ENCODE measurements at regions not wholly inside any gene's neighbourhood (a gene's known extent, or its start where the extent isn't known, plus 50 kb on each side); places are given as distances from the start of the nearest gene placed in this dataset.

DNA sequence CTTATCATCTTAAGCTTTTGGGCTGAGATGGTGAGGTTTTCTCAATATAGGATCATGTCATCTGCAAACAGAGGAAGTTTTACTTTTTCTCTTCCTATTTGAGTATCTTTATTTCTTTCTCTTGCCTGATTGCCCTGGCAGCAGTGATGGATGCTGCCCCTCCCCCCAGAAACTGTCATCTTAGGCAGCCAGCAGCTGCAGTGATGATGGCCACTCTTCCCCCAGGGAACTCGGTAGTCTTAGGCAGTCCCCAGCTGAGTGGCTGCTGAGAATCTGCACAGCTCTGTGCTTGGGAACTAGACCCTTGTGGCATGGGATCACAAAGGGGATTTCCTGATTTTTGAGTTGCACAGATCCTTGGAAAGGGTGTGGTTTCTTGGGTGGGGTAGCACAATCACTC, 791.1 kb upstream of the ALCAM start:
- H4K91ac ChIP-seq (ENCODE audit: insufficient read length, low read depth, low read length) = no peak overlapping the region
- H3K27ac ChIP-seq (ENCODE audit: insufficient read length, low read depth, low read length) = no peak overlapping the region
- Mint-ChIP-seq H3K4me3 (no peak overlapping the region), H3K36me3 (ENCODE audit: insufficient read depth in 1 of 3, low read depth in 3 of 3) (peaks cover 43 to 58% (median 49%) of the 10 kb centered on the region in 3 experiments), H3K27me3 (ENCODE audit: low read depth) (no peaks in the 10 kb centered on the region; the same call in 1 of the 2 replicates), H3K4me1 (no peaks in the 10 kb centered on the region), H3K9me3 (peaks cover 58 to 64% of the 10 kb centered on the region in 2 experiments), H3K27ac (no peak overlapping the region)
- no peak overlapping the region for H4K8ac ChIP-seq (replicated peaks; ENCODE audit: insufficient read length, low read depth, low read length)
- no peak overlapping the region for H3K18ac ChIP-seq (ENCODE audit: insufficient read length, low read depth, low read length)
- H3K14ac ChIP-seq (ENCODE audit: insufficient read depth, low read length) = no peak overlapping the region
- no peaks in the 10 kb centered on the region for H3K4me1 ChIP-seq (ENCODE audit: insufficient read depth, low read length)
- no peak overlapping the region for H3K4ac ChIP-seq (ENCODE audit: low read depth, low read length)
- H3K79me2 ChIP-seq (ENCODE audit: insufficient read depth, low read length) = no peaks in the 10 kb centered on the region
- TF ChIP-seq, protein P1, sequence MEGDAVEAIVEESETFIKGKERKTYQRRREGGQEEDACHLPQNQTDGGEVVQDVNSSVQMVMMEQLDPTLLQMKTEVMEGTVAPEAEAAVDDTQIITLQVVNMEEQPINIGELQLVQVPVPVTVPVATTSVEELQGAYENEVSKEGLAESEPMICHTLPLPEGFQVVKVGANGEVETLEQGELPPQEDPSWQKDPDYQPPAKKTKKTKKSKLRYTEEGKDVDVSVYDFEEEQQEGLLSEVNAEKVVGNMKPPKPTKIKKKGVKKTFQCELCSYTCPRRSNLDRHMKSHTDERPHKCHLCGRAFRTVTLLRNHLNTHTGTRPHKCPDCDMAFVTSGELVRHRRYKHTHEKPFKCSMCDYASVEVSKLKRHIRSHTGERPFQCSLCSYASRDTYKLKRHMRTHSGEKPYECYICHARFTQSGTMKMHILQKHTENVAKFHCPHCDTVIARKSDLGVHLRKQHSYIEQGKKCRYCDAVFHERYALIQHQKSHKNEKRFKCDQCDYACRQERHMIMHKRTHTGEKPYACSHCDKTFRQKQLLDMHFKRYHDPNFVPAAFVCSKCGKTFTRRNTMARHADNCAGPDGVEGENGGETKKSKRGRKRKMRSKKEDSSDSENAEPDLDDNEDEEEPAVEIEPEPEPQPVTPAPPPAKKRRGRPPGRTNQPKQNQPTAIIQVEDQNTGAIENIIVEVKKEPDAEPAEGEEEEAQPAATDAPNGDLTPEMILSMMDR (conservative IDR thresholded peaks at IDR 0.05) = no peak
- H2BK20ac ChIP-seq (ENCODE audit: low read depth, low read length, poor library complexity, severe bottlenecking) = no peak overlapping the region
- H2BK12ac ChIP-seq (ENCODE audit: insufficient read length, low read depth, low read length) = no peak overlapping the region
- no peak overlapping the region for H4K5ac ChIP-seq (ENCODE audit: insufficient read length, low read depth, low read length)
- no peak overlapping the region for H3K9ac ChIP-seq (ENCODE audit: extremely low read depth, insufficient read length, low read length)
- no peak for DNase-seq
- H2BK15ac ChIP-seq (ENCODE audit: low read depth, low read length) = no peak overlapping the region
- no peak overlapping the region for H3T11ph ChIP-seq (ENCODE audit: low read length)
- H3K79me1 ChIP-seq (ENCODE audit: insufficient read depth, low read depth, low read length, poor library complexity, severe bottlenecking) = no peaks in the 10 kb centered on the region
- H2BK5ac ChIP-seq (ENCODE audit: insufficient read length, low read length) = no peak overlapping the region
- no CpG with 5 or more reads among the region's 1 CpG for WGBS (ENCODE audit: extremely low coverage, insufficient read length, low lambda C conversion rate)
- H3K27me3 ChIP-seq (ENCODE audit: insufficient read depth, low read length) = no peaks in the 10 kb centered on the region
- H2AK5ac ChIP-seq (ENCODE audit: insufficient read length, low read length) = no peak overlapping the region
- H3K23ac ChIP-seq (ENCODE audit: insufficient read length, low read depth, low read length) = no peak overlapping the region
- H3K56ac ChIP-seq (ENCODE audit: insufficient read length, low read depth, low read length) = no peak overlapping the region
- peaks cover 25% of the 10 kb centered on the region for H3K9me3 ChIP-seq (ENCODE audit: control insufficient read depth, low read depth, low read length)
- no peak overlapping the region for H2AFZ ChIP-seq (ENCODE audit: low read length)
- no peaks in the 10 kb centered on the region for H4K20me1 ChIP-seq (ENCODE audit: control insufficient read depth, insufficient read depth, insufficient read length)
- no peak overlapping the region for H3K4me2 ChIP-seq (ENCODE audit: insufficient read depth, insufficient read length, low read length)
- H3K23me2 ChIP-seq (ENCODE audit: insufficient read length, low read depth, low read length, poor library complexity, severe bottlenecking) = no peaks in the 10 kb centered on the region
- H2BK120ac ChIP-seq (ENCODE audit: low read depth, low read length, poor library complexity, severe bottlenecking) = no peak overlapping the region
